ENCODE measurements at regions not wholly inside any gene's neighbourhood (a gene's known extent, or its start where the extent isn't known, plus 50 kb on each side); places are given as distances from the start of the nearest gene placed in this dataset.

- no peak for TF ChIP-seq FOS (IDR thresholded peaks at IDR 0.05; ENCODE audit: borderline replicate concordance, insufficient read depth, low read length)
- TF ChIP-seq CTCF (IDR thresholded peaks at IDR 0.05; ENCODE audit: extremely low read depth in 1 of 2, insufficient read depth in 1 of 2, low read depth in 1 of 2, low read length in 2 of 2): no peak
- TF ChIP-seq POLR2AphosphoS5 (IDR thresholded peaks at IDR 0.05; ENCODE audit: insufficient read depth, low read depth, low read length): no peak
- no peak for TF ChIP-seq EZH2 (IDR thresholded peaks at IDR 0.05; ENCODE audit: borderline replicate concordance, low read depth, low read length, severe bottlenecking)
- TF ChIP-seq POLR2A (IDR thresholded peaks at IDR 0.05; ENCODE audit: low read depth, low read length): no peak
- no peak for TF ChIP-seq MAX (IDR thresholded peaks at IDR 0.05; ENCODE audit: insufficient read depth, insufficient read length)
These were observed 1006.4 kb upstream of the TMEM132C start for GRCh38 chr12:127260531-127260930.

All from endothelial cell of umbilical vein (primary cell).